H1 (cell line): ENCODE measurements at regions not wholly inside any gene's neighbourhood (a gene's known extent, or its start where the extent isn't known, plus 50 kb on each side); places are given as distances from the start of the nearest gene placed in this dataset.

Source experiments
- CTCF ChIA-PET: fragments of 300-600 bp; sonication (Branson Sonifier 250); formaldehyde crosslinking; loops from one replicate; lab custom pipeline; 2021; ENCODE audit not compliant: partially characterized antibody; lab: Charles Lee
- POLR2A ChIA-PET: fragments of 300-600 bp; sonication (Branson Sonifier 250); formaldehyde crosslinking; loops from one replicate; lab custom pipeline; 2021; ENCODE audit warnings: inconsistent platforms; ENCODE audit not compliant: partially characterized antibody; lab: Charles Lee
- DNase-seq, 2 experiments: peaks; one replicate each; pipeline versions ENCODE4 v3.0.0 to v3.0.0-alpha.2; 2010 to 2022; ENCODE audit warnings: low spot score in 2 of 2, low read depth in 1 of 2, mixed read lengths in 1 of 2
- FAIRE-seq: peaks from 2 replicates; lab custom pipeline; 2011; peaks lifted over from hg19 to GRCh38; lab: Jason Lieb, UNC
- H2AFZ ChIP-seq: 2 replicates; pipeline ENCODE4 v1.8.1; 2012; ENCODE audit warnings: low read length, inconsistent platforms
- H2AK5ac ChIP-seq: 2 replicates; pipeline ENCODE4 v1.6.1; 2013; ENCODE audit warnings: low read depth, low read length
- H2BK120ac ChIP-seq: replicated peaks from 2 replicates; pipeline ENCODE3; 2013; ENCODE audit warnings: low read depth, low read length, inconsistent platforms
- H2BK12ac ChIP-seq: 2 replicates; pipeline ENCODE4 v1.6.1; 2013; ENCODE audit warnings: low read depth, low read length
- H2BK15ac ChIP-seq: 2 replicates; pipeline ENCODE4 v1.6.1; 2013; ENCODE audit warnings: low read length
- H2BK20ac ChIP-seq: 2 replicates; pipeline ENCODE4 v1.6.1; 2013; ENCODE audit warnings: low read length
- H2BK5ac ChIP-seq: 2 replicates; pipeline ENCODE4 v1.6.1; 2013; ENCODE audit warnings: low read depth, low read length
- H3K14ac ChIP-seq: 2 replicates; pipeline ENCODE4 v1.6.1; 2013; ENCODE audit warnings: inconsistent platforms; ENCODE audit not compliant: insufficient read length
- H3K18ac ChIP-seq: 2 replicates; pipeline ENCODE4 v1.6.1; 2013; ENCODE audit warnings: low read length; ENCODE audit errors: extremely low read depth
- H3K23ac ChIP-seq: 2 replicates; pipeline ENCODE4 v1.6.1; 2013; ENCODE audit warnings: inconsistent platforms; ENCODE audit not compliant: insufficient read length
- H3K23me2 ChIP-seq: 2 replicates; pipeline ENCODE4 v1.6.1; 2013; ENCODE audit warnings: low read depth, low read length
- H3K27ac ChIP-seq: 2 replicates; pipeline ENCODE4 v1.6.1; 2011; ENCODE audit warnings: low read depth, low read length, inconsistent platforms
- H3K27me3 ChIP-seq, 4 experiments: replicated peaks in 1 of 4; 1 replicate in 1 of 4; 2 replicates in 3 of 4; pipeline versions ENCODE4 v1.6.1 to v1.8.1; 2011 to 2013; ENCODE audit warnings: low read length in 3 of 4, mild to moderate bottlenecking in 3 of 4, inconsistent platforms in 2 of 4, mixed read lengths in 2 of 4, moderate library complexity in 1 of 4; ENCODE audit not compliant: control insufficient read depth in 3 of 4, insufficient read depth in 3 of 4; ENCODE audit errors: extremely low read depth in 1 of 4
- H3K36me3 ChIP-seq, 4 experiments: 2 replicates each; pipeline versions ENCODE4 v1.6.1 to v1.8.1; 2011 to 2013; ENCODE audit warnings: mild to moderate bottlenecking in 4 of 4, low read length in 3 of 4, moderate library complexity in 2 of 4, control low read depth in 1 of 4, inconsistent platforms in 1 of 4; ENCODE audit not compliant: insufficient read depth in 4 of 4, control insufficient read depth in 2 of 4
- H3K4ac ChIP-seq: replicated peaks from 2 replicates; pipeline ENCODE3; 2013; ENCODE audit warnings: low read length, low read depth, mixed read lengths, inconsistent platforms; ENCODE audit not compliant: insufficient read length
- H3K4me1 ChIP-seq, 4 experiments: replicated peaks in 1 of 4; 1 replicate in 1 of 4; 2 replicates in 3 of 4; pipeline versions ENCODE4 v1.6.1 to v1.8.1; 2011 to 2013; ENCODE audit warnings: low read length in 3 of 4, inconsistent platforms in 2 of 4, mixed read lengths in 1 of 4; ENCODE audit not compliant: insufficient read depth in 4 of 4, control insufficient read depth in 3 of 4
- H3K4me2 ChIP-seq, 2 experiments: 2 replicates each; pipeline versions ENCODE4 v1.6.1 to v1.8.1; 2011 to 2013; ENCODE audit warnings: low read depth in 2 of 2, low read length in 2 of 2, control low read depth in 1 of 2, inconsistent platforms in 1 of 2, mild to moderate bottlenecking in 1 of 2; ENCODE audit not compliant: insufficient read depth in 1 of 2
- H3K4me3 ChIP-seq, 4 experiments: fragments of 200-600, 300-600 bp in 1 of 4; sonication (generic), shearing (Covaris generic), sonication (Bioruptor Twin) in 1 of 4; 2 replicates each; pipeline versions ENCODE4 v1.5.1 to v1.8.1; 2011 to 2016; ENCODE audit warnings: low read length in 4 of 4, low read depth in 3 of 4, control low read depth in 2 of 4, inconsistent platforms in 2 of 4, mild to moderate bottlenecking in 2 of 4, mixed read lengths in 1 of 4, moderate library complexity in 1 of 4; ENCODE audit not compliant: insufficient read depth in 2 of 4; ENCODE audit errors: extremely low read depth in 1 of 4
- H3K56ac ChIP-seq: replicated peaks from 2 replicates; pipeline ENCODE3; 2013; ENCODE audit warnings: low read depth, mild to moderate bottlenecking, mixed read lengths, low read length, inconsistent platforms; ENCODE audit not compliant: insufficient read length
- H3K79me1 ChIP-seq: 2 replicates; pipeline ENCODE4 v1.6.1; 2013; ENCODE audit warnings: low read depth, low read length, control low read depth
- H3K79me2 ChIP-seq, 2 experiments: 2 replicates each; pipeline versions ENCODE4 v1.6.1 to v1.8.1; 2012 to 2013; ENCODE audit warnings: low read length in 2 of 2, mild to moderate bottlenecking in 2 of 2, inconsistent platforms in 1 of 2; ENCODE audit not compliant: insufficient read depth in 2 of 2, control insufficient read depth in 1 of 2
- H3K9ac ChIP-seq, 4 experiments: replicated peaks in 1 of 4; 1 replicate in 1 of 4; 2 replicates in 3 of 4; pipeline versions ENCODE4 v1.6.1 to v1.8.1; 2011 to 2013; ENCODE audit warnings: low read depth in 3 of 4, low read length in 3 of 4, control low read depth in 2 of 4, mild to moderate bottlenecking in 2 of 4, moderate library complexity in 2 of 4, inconsistent platforms in 1 of 4; ENCODE audit errors: extremely low read depth in 1 of 4
- H3K9me3 ChIP-seq, 2 experiments: 2 replicates each; pipeline versions ENCODE4 v1.6.1 to v1.8.1; 2012 to 2013; ENCODE audit warnings: mild to moderate bottlenecking in 2 of 2, moderate library complexity in 2 of 2, control low read depth in 1 of 2, inconsistent platforms in 1 of 2, low read depth in 1 of 2, low read length in 1 of 2, mixed read lengths in 1 of 2; ENCODE audit not compliant: insufficient read depth in 2 of 2
- H4K20me1 ChIP-seq, 2 experiments: replicated peaks in 1 of 2; 2 replicates each; pipeline versions ENCODE3 to v1.8.1; 2011 to 2013; ENCODE audit warnings: inconsistent platforms in 2 of 2, low read length in 2 of 2, mild to moderate bottlenecking in 1 of 2; ENCODE audit not compliant: insufficient read depth in 2 of 2, control insufficient read depth in 1 of 2
- H4K5ac ChIP-seq: 2 replicates; pipeline ENCODE4 v1.6.1; 2013; ENCODE audit warnings: low read length, low read depth, mixed read lengths, inconsistent platforms; ENCODE audit not compliant: insufficient read length
- H4K8ac ChIP-seq: 2 replicates; pipeline ENCODE4 v1.8.0; 2013; ENCODE audit warnings: mild to moderate bottlenecking, moderate library complexity, low read length, inconsistent platforms; ENCODE audit not compliant: insufficient read depth; ENCODE audit errors: extremely low read depth
- H4K91ac ChIP-seq: replicated peaks from 2 replicates; pipeline ENCODE3; 2013; ENCODE audit warnings: low read length, mixed read lengths, inconsistent platforms; ENCODE audit not compliant: insufficient read length
- BCL11A ChIP-seq, 2 experiments: IDR thresholded peaks; one replicate each; pipeline ENCODE4 v1.6.1; 2011; ENCODE audit warnings: low read depth in 2 of 2, low read length in 2 of 2, mild to moderate bottlenecking in 2 of 2
- CBX5 ChIP-seq: fragments of 300-800, 300-1000 bp; sonication (generic); IDR thresholded peaks from 2 replicates; pipeline ENCODE4 v1.7.1; 2016; ENCODE audit warnings: antibody characterized with exemption, low read length, low read depth
- CBX8 ChIP-seq: fragments of 300-800, 300-1000 bp; sonication (generic); IDR thresholded peaks from 2 replicates; pipeline ENCODE4 v1.7.1; 2016; ENCODE audit warnings: low read depth, low read length, borderline replicate concordance
- HDAC6 ChIP-seq: IDR thresholded peaks from one replicate; pipeline ENCODE4 v1.7.1; 2012; ENCODE audit warnings: low read depth, mild to moderate bottlenecking, inconsistent platforms, low read length, moderate library complexity
- JUND ChIP-seq: IDR thresholded peaks from 2 replicates; pipeline ENCODE4 v1.6.1; 2011; ENCODE audit warnings: mild to moderate bottlenecking, improper control_type of control experiment, low read length
- KDM1A ChIP-seq: fragments of 200-600, 300-600 bp; sonication (generic); IDR thresholded peaks from 2 replicates; pipeline ENCODE4 v1.7.1; 2016; ENCODE audit warnings: mild to moderate bottlenecking, low read length, borderline replicate concordance
- KDM5A ChIP-seq: fragments of 200-600 bp; IDR thresholded peaks from 2 replicates; pipeline ENCODE4 v1.7.1; 2012; ENCODE audit warnings: mild to moderate bottlenecking, low read length, inconsistent platforms, mixed read lengths
- NRF1 ChIP-seq: IDR thresholded peaks from 2 replicates; pipeline ENCODE4 v1.6.1; 2011; ENCODE audit warnings: mild to moderate bottlenecking, low read depth, low read length, improper control_type of control experiment
- PHF8 ChIP-seq: fragments of 200-600 bp; sonication (generic); conservative IDR thresholded peaks from 2 replicates; pipeline ENCODE4 v1.7.1; 2012; ENCODE audit warnings: low read depth, mild to moderate bottlenecking, inconsistent platforms, low read length, moderate library complexity
- POLR2AphosphoS5 ChIP-seq: IDR thresholded peaks from 2 replicates; pipeline ENCODE4 v1.6.1; 2011; ENCODE audit warnings: low read depth, low read length
- RNF2 ChIP-seq: fragments of 200-900, 300-1000 bp; sonication (generic); IDR thresholded peaks from 2 replicates; pipeline ENCODE4 v1.7.1; 2016; ENCODE audit warnings: borderline replicate concordance, low read depth, mild to moderate bottlenecking, antibody characterized with exemption, low read length; ENCODE audit not compliant: poor library complexity, severe bottlenecking; ENCODE audit errors: missing control alignments
- SIX5 ChIP-seq: IDR thresholded peaks from 2 replicates; pipeline ENCODE4 v1.6.1; 2011; ENCODE audit warnings: mild to moderate bottlenecking, low read depth, low read length
- SP1 ChIP-seq: IDR thresholded peaks from 2 replicates; pipeline ENCODE4 v1.6.1; 2011; ENCODE audit warnings: low read depth, low read length
- TCF12 ChIP-seq: IDR thresholded peaks from 2 replicates; pipeline ENCODE4 v1.6.1; 2011; ENCODE audit warnings: low read depth, mild to moderate bottlenecking, low read length
- TEAD4 ChIP-seq: IDR thresholded peaks from 2 replicates; pipeline ENCODE4 v1.6.1; 2012; ENCODE audit warnings: low read depth, low read length, inconsistent platforms, mixed read lengths
- ZNF274 ChIP-seq: IDR thresholded peaks from 2 replicates; pipeline ENCODE4 v1.7.0; 2012; ENCODE audit warnings: low read length, borderline replicate concordance; ENCODE audit errors: extremely low read depth
- WGBS, 2 experiments: shearing (Covaris generic) in 1 of 2; methylation state at CpG; one replicate each; pipeline versions ENCODE4 v1.1.6 to v1.1.7; 2013 to 2015; ENCODE audit warnings: low lambda C conversion rate in 2 of 2, mixed read lengths in 2 of 2, inconsistent platforms in 1 of 2, low coverage in 1 of 2, missing lambda C conversion rate in 1 of 2; ENCODE audit not compliant: insufficient replicate concordance in 2 of 2, insufficient coverage in 1 of 2, insufficient read length in 1 of 2; ENCODE audit errors: extremely low coverage in 1 of 2, missing lambda C conversion rate in 1 of 2; 5-methylcytosine and 5-hydroxymethylcytosine counted together

DNA sequence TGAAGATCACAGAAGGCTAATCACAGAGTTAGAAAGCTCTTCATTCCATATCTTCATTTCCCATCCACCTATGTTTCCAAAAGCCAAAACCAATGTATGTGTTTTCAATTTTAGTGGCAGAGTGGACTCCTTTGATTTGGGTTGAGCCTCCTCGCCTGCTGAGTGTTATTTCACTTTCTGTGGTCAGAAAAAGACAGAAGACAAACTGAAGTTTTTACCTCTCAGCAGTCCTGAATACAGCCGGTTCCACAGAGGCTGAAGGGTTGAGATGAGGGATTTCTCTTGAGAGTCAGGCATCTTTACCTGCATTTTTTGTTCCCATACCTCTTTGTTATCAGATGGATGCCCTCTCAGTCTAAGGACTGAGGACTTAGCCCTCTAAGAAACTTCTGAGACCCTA lies 659.6 kb downstream of the CCSER2 start:
- no peak overlapping the region for H2BK12ac ChIP-seq
- ChIA-PET CTCF (interaction anchor here (1.0 kb wide), 1 partner anchor 74 kb away, joined by 3 read pairs; no protein-coding TSS in a partner anchor), POLR2A (no interaction called here)
- H2BK120ac ChIP-seq = no peak overlapping the region
- no peak for DNase-seq
- H4K5ac ChIP-seq = no peak overlapping the region
- H2BK5ac ChIP-seq = no peak overlapping the region
- no peak overlapping the region for H3K56ac ChIP-seq
- H4K91ac ChIP-seq = no peak overlapping the region
- no peak overlapping the region for H2AK5ac ChIP-seq
- H3K4me2 ChIP-seq = no peak overlapping the region
- no peaks in the 10 kb centered on the region for H3K79me1 ChIP-seq
- no peak overlapping the region for H2AFZ ChIP-seq
- no peak overlapping the region for H3K23ac ChIP-seq
- no peak overlapping the region for H3K9ac ChIP-seq
- H3K36me3 ChIP-seq = no peaks in the 10 kb centered on the region
- no peaks in the 10 kb centered on the region for H3K23me2 ChIP-seq
- H3K9me3 ChIP-seq = no peaks in the 10 kb centered on the region
- H4K20me1 ChIP-seq = no peaks in the 10 kb centered on the region
- TF ChIP-seq TCF12 (no peak), KDM1A (no peak), JUND (no peak), CBX5 (no peak), ZNF274 (no peak), POLR2AphosphoS5 (no peak), BCL11A (IDR thresholded peaks at IDR 0.05; ENCODE audit: low read depth in 2 of 2, low read length in 2 of 2) (no peak), TEAD4 (no peak), RNF2 (no peak), NRF1 (no peak), SP1 (no peak), HDAC6 (no peak), KDM5A (no peak), PHF8 (no peak), CBX8 (no peak), SIX5 (no peak)
- H3K14ac ChIP-seq = no peak overlapping the region
- WGBS, 2 experiments = 78% methylated on average over 2 of the region's 2 CpGs; no CpG with 5 or more reads in 1 of the 2 experiments
- H3K4me1 ChIP-seq = peaks cover 0 to 7% (median 0%) of the 10 kb centered on the region in 4 experiments; a peak in 2 of 7 replicates
- H2BK15ac ChIP-seq = no peak overlapping the region
- no peaks in the 10 kb centered on the region for H3K27me3 ChIP-seq
- H3K79me2 ChIP-seq = no peaks in the 10 kb centered on the region
- H4K8ac ChIP-seq = no peak overlapping the region
- no peak for FAIRE-seq
- H3K4me3 ChIP-seq = no peak overlapping the region
- H3K27ac ChIP-seq = no peak overlapping the region
- H2BK20ac ChIP-seq = no peak overlapping the region
- H3K4ac ChIP-seq = no peak overlapping the region
- no peak overlapping the region for H3K18ac ChIP-seq
